Natural killer cell treated with Interleukin-12 subunit alpha and Interleukin-12 subunit beta and Interleukin-15 and Interleukin-18, amount 100 ng/mL, for 72 hours (primary cell): ENCODE measurements at regions not wholly inside any gene's neighbourhood (a gene's known extent, or its start where the extent isn't known, plus 50 kb on each side); places are given as distances from the start of the nearest gene placed in this dataset.

Experiments used
- ATAC-seq, 2 donors: fragments of 150-1000 bp; cut with Tn5 transposase in 1 of 2; sonication (Bioruptor Pico), chemical (Tn5 transposase) in 1 of 2; 2 replicates each; pipeline ENCODE4 v1.10.0; 2021
- DNase-seq: peaks from one replicate; pipeline ENCODE4 v3.0.0; 2022; ENCODE audit warnings: low spot score
- H3K27ac Mint-ChIP-seq, 2 donors: 1 replicate in 1 of 2; 2 replicates in 1 of 2; pipeline ENCODE4 v1.8.0; 2022; ENCODE audit warnings: mixed read lengths in 2 of 2, mild to moderate bottlenecking in 1 of 2, moderate library complexity in 1 of 2
- H3K27me3 Mint-ChIP-seq, 2 donors: 1 replicate in 1 of 2; 2 replicates in 1 of 2; pipeline ENCODE4 v1.8.0; 2022; ENCODE audit warnings: mixed read lengths in 2 of 2
- H3K36me3 Mint-ChIP-seq: one replicate; pipeline ENCODE4 v1.8.0; 2022; ENCODE audit warnings: mixed read lengths
- H3K4me1 Mint-ChIP-seq, 2 donors: 1 replicate in 1 of 2; 2 replicates in 1 of 2; pipeline ENCODE4 v1.8.0; 2022; ENCODE audit warnings: low read depth in 2 of 2, mixed read lengths in 2 of 2, mild to moderate bottlenecking in 1 of 2
- H3K4me3 Mint-ChIP-seq: one replicate; pipeline ENCODE4 v1.8.0; 2022; ENCODE audit warnings: mixed read lengths
- H3K9me3 Mint-ChIP-seq: 2 replicates; pipeline ENCODE4 v1.8.0; 2022; ENCODE audit warnings: mixed read lengths

- no peak for ATAC-seq
- Mint-ChIP-seq H3K4me3 (no peak overlapping the region), H3K36me3 (peaks cover 39% of the 10 kb centered on the region), H3K27me3 (peaks cover 0 to 3% of the 10 kb centered on the region in 2 donors), H3K27ac (no peak overlapping the region), H3K4me1 (peaks cover 18 to 19% of the 10 kb centered on the region in 2 donors), H3K9me3 (peaks cover 11% of the 10 kb centered on the region)
- DNase-seq = no peak
These were observed 198.3 kb downstream of the KCNRG start for GRCh38 chr13:50213526-50213925.

- Mint-ChIP-seq H3K4me3 (no peak overlapping the region), H3K27ac (peak overlapping the region in 1 of 2 donors; percentile 22), H3K4me1 (peaks cover 12 to 13% of the 10 kb centered on the region in 2 donors), H3K9me3 (peaks cover 11% of the 10 kb centered on the region), H3K36me3 (peaks cover 40% of the 10 kb centered on the region), H3K27me3 (peaks cover 0 to 3% of the 10 kb centered on the region in 2 donors)
- no peak for ATAC-seq
- DNase-seq = no peak
These were observed 199.3 kb downstream of the KCNRG start for GRCh38 chr13:50214514-50214913.

GRCh38 chr13:50215399-50215798, 200.2 kb downstream of the KCNRG start:
- Mint-ChIP-seq H3K4me1 (peaks cover 13 to 20% of the 10 kb centered on the region in 2 donors), H3K4me3 (no peak overlapping the region)
- ATAC-seq = no peak

GRCh38 chr13:50219743-50220142, 204.5 kb downstream of the KCNRG start:
- Mint-ChIP-seq H3K9me3 (peaks cover 8% of the 10 kb centered on the region), H3K4me1 (peaks cover 24 to 45% of the 10 kb centered on the region in 2 donors), H3K27ac (peak overlapping the region in 1 of 2 donors; percentile 89), H3K36me3 (peaks cover 21% of the 10 kb centered on the region), H3K27me3 (peaks cover 0 to 4% of the 10 kb centered on the region in 2 donors), H3K4me3 (no peak overlapping the region)
- ATAC-seq (no peak), DNase-seq (no peak)

More at GRCh38 chr13:50215399-50215798, 200.2 kb downstream of the KCNRG start:
- no peak for DNase-seq
- Mint-ChIP-seq H3K27me3 (peaks cover 0 to 3% of the 10 kb centered on the region in 2 donors), H3K9me3 (peaks cover 14% of the 10 kb centered on the region), H3K27ac (no peak overlapping the region), H3K36me3 (peaks cover 46% of the 10 kb centered on the region)

GRCh38 chr13:50220938-50221337, 205.7 kb downstream of the KCNRG start:
- H3K9me3 Mint-ChIP-seq = peaks cover 7% of the 10 kb centered on the region
- H3K27me3 Mint-ChIP-seq = peaks cover 0 to 4% of the 10 kb centered on the region in 2 donors
- DNase-seq (no peak), ATAC-seq (no peak)
- peaks cover 34 to 56% of the 10 kb centered on the region in 2 donors for H3K4me1 Mint-ChIP-seq
- peak overlapping the region; percentile 59 for H3K4me3 Mint-ChIP-seq
- peaks cover 16% of the 10 kb centered on the region for H3K36me3 Mint-ChIP-seq
- peak overlapping the region; percentile 67 to 89 for H3K27ac Mint-ChIP-seq

GRCh38 chr13:50222569-50223332, 207.5 kb downstream of the KCNRG start:
- H3K36me3 Mint-ChIP-seq = peaks cover 7% of the 10 kb centered on the region
- no peak for DNase-seq
- H3K4me1 Mint-ChIP-seq = peaks cover 51 to 74% of the 10 kb centered on the region in 2 donors
- peak overlapping the region; percentile 67 to 89 for H3K27ac Mint-ChIP-seq
- peaks cover 0 to 4% of the 10 kb centered on the region in 2 donors for H3K27me3 Mint-ChIP-seq
- peak; percentile 62 to 74 for ATAC-seq
- peak overlapping the region; percentile 59 for H3K4me3 Mint-ChIP-seq
- peaks cover 7% of the 10 kb centered on the region for H3K9me3 Mint-ChIP-seq

- DNase-seq (peak; percentile 69), ATAC-seq (peak; percentile 70 to 84)
- Mint-ChIP-seq H3K4me3 (peak overlapping the region; percentile 75), H3K27ac (peak overlapping the region; percentile 67 to 89), H3K27me3 (peaks cover 0 to 4% of the 10 kb centered on the region in 2 donors), H3K4me1 (peaks cover 60 to 89% of the 10 kb centered on the region in 2 donors), H3K9me3 (peaks cover 7% of the 10 kb centered on the region), H3K36me3 (peaks cover 6% of the 10 kb centered on the region)
These were observed 209.3 kb downstream of the KCNRG start for GRCh38 chr13:50224534-50224933.

- Mint-ChIP-seq H3K4me3 (peak overlapping the region; percentile 75), H3K4me1 (peaks cover 69 to 91% of the 10 kb centered on the region in 2 donors), H3K27me3 (peaks cover 0 to 4% of the 10 kb centered on the region in 2 donors), H3K36me3 (no peaks in the 10 kb centered on the region), H3K27ac (peak overlapping the region; percentile 67 to 89), H3K9me3 (peaks cover 4% of the 10 kb centered on the region)
- no peak for ATAC-seq
- no peak for DNase-seq
These were observed 210.2 kb downstream of the KCNRG start for GRCh38 chr13:50225193-50226155.

GRCh38 chr13:50226515-50227155, 211.4 kb downstream of the KCNRG start:
- Mint-ChIP-seq H3K27ac (peak overlapping the region; percentile 67 to 89), H3K27me3 (no peaks in the 10 kb centered on the region), H3K4me1 (peaks cover 72 to 92% of the 10 kb centered on the region in 2 donors), H3K4me3 (peak overlapping the region; percentile 75), H3K9me3 (no peaks in the 10 kb centered on the region), H3K36me3 (no peaks in the 10 kb centered on the region)
- ATAC-seq (peak; percentile 71 to 77), DNase-seq (no peak)

GRCh38 chr13:50227361-50227760, 212.1 kb downstream of the KCNRG start:
- DNase-seq (no peak), ATAC-seq (peak in 1 of 2 donors; percentile 47)
- Mint-ChIP-seq H3K4me3 (peak overlapping the region; percentile 75), H3K9me3 (no peaks in the 10 kb centered on the region), H3K4me1 (peaks cover 68 to 92% of the 10 kb centered on the region in 2 donors), H3K27ac (peak overlapping the region; percentile 67 to 89), H3K27me3 (no peaks in the 10 kb centered on the region), H3K36me3 (no peaks in the 10 kb centered on the region)

- Mint-ChIP-seq H3K36me3 (peaks cover 8% of the 10 kb centered on the region), H3K4me1 (peaks cover 72 to 91% of the 10 kb centered on the region in 2 donors), H3K9me3 (peaks cover 6% of the 10 kb centered on the region), H3K27ac (peak overlapping the region; percentile 49 to 89), H3K4me3 (peak overlapping the region; percentile 36), H3K27me3 (no peaks in the 10 kb centered on the region)
- ATAC-seq (no peak), DNase-seq (no peak)
These were observed 213.3 kb downstream of the KCNRG start for GRCh38 chr13:50228527-50228926.

GRCh38 chr13:50229960-50230661, 214.9 kb downstream of the KCNRG start:
- Mint-ChIP-seq H3K4me1 (peaks cover 62 to 77% of the 10 kb centered on the region in 2 donors), H3K27me3 (no peaks in the 10 kb centered on the region), H3K27ac (peak overlapping the region; percentile 48 to 89), H3K4me3 (peak overlapping the region; percentile 25), H3K36me3 (peaks cover 8% of the 10 kb centered on the region), H3K9me3 (peaks cover 6% of the 10 kb centered on the region)
- peak; percentile 71 to 89 for ATAC-seq
- DNase-seq = no peak

- peaks cover 62 to 77% of the 10 kb centered on the region in 2 donors for H3K4me1 Mint-ChIP-seq
- H3K4me3 Mint-ChIP-seq = peak overlapping the region; percentile 25
- peaks cover 6% of the 10 kb centered on the region for H3K9me3 Mint-ChIP-seq
- ATAC-seq (peak in 1 of 2 donors; percentile 21), DNase-seq (no peak)
- peaks cover 8% of the 10 kb centered on the region for H3K36me3 Mint-ChIP-seq
- peak overlapping the region; percentile 48 to 89 for H3K27ac Mint-ChIP-seq
- no peaks in the 10 kb centered on the region for H3K27me3 Mint-ChIP-seq
These were observed 215.4 kb downstream of the KCNRG start for GRCh38 chr13:50230662-50230978.
